ENCODE measurements at regions not wholly inside any gene's neighbourhood (a gene's known extent, or its start where the extent isn't known, plus 50 kb on each side); places are given as distances from the start of the nearest gene placed in this dataset.

- intact Hi-C loops (cut with micrococcal nuclease) = no loop called here
Observed at GRCh38 chr9:89822996-89823395, 218.2 kb downstream of the GADD45G start.

DNA sequence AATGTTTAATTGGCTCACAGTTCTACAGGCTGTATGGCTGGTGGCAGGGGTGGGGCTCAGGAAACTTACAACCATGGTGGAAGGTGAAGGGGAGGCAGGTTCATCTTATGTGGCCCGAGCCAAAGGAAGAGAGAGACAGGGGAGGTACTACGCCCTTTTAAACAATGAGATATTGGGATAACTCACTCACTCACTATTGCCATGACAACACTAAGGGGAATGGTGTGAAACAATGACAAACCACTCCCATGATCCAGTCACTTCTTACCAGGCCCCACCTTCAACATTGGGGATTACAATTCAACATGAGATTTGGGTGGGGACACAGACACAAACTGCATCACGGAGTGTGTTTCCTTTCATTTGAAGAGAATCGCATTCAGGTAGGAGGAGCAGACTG, 220.9 kb downstream of the GADD45G start:
- intact Hi-C loops (cut with micrococcal nuclease) = no loop called here

DNA sequence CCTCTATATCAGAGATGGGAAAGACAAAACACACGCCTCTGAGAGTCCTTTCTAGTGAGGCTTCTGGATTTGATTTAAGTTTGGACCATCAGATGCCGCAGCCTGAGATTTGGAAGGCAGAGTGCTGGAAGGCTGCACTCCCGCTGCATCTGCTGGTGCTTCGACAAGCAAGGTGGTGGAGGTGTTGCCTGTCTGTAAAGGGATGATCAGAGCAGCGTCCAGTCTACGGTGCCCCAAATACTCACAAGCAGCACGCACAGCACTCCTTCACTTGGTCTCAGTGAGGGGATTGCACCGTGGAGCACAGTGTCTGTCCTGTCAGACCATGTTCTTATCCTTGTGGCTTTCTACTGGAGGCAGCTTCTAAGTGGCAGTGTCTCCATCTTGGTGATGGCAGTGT, 221.4 kb downstream of the GADD45G start:
- intact Hi-C loops (cut with micrococcal nuclease) = no loop called here

DNA sequence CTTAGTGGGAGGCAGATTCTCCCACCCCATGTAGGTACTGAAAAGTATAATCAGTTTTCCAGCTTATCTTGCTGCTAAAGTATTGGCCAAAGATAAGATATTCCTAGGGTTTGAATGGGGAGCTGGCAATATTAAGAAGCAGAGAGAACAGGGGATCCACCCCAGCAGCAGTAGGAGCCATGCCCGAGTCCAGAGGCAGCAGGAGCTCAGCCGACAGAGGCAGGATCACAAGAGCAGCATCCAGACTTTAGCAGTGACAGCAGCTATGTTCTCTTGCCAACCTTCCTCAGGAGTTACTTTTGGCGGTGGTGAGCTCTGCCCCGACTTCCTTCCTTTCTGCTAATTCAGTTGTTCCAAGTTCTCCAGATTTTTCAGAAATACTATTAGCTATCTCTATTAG, 224.5 kb downstream of the GADD45G start:
- intact Hi-C loops (cut with micrococcal nuclease) = loop anchor here (2.0 kb wide), 2 partner anchors 87 to 129 kb away; no protein-coding TSS in a partner anchor

DNA sequence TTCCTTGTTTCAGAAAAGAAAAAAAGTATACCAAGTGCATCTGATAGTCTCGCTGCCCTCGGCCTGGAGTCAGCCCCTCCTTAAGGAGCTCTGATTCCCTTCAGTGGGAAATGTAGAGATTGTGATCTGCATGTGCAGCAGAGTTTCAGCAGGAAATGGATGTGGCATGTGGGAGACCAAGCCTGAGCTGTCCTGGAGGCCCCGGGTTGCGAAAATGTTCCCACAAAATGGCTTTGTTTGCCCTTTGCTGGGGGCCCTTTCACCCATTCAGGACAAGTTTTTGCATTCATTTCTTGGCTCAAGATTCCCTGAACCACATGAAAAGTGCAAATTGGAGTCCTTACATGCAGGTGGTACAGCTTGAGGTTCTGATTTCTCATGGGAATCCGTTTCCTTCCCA, 230.9 kb downstream of the GADD45G start:
- intact Hi-C loops (cut with micrococcal nuclease) = no loop called here

- intact Hi-C loops (cut with micrococcal nuclease) = no loop called here
Observed at GRCh38 chr9:89837162-89837933, 232.5 kb downstream of the GADD45G start.

- intact Hi-C loops (cut with micrococcal nuclease) = no loop called here
Observed at GRCh38 chr9:89837934-89838310, 233.1 kb downstream of the GADD45G start.

DNA sequence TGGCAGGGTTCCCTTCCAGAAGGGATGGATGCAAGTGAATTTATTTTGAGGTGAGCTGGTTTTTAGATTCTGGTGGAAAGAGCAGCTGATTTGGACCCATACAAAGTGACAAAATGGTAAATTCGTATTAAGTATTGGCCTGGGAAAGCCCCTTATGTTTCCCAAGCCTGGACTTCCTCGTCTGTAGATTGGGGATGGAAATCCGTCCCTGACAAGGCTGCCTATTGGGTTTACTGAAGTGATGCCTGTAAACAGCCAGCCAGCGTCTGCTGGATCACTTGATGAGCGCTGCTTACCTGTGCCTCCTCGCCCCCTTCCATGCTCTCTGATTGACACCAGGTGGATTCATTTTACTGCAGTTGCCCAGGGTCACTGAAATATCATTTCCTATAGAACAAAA, 233.8 kb downstream of the GADD45G start:
- intact Hi-C loops (cut with micrococcal nuclease) = no loop called here

DNA sequence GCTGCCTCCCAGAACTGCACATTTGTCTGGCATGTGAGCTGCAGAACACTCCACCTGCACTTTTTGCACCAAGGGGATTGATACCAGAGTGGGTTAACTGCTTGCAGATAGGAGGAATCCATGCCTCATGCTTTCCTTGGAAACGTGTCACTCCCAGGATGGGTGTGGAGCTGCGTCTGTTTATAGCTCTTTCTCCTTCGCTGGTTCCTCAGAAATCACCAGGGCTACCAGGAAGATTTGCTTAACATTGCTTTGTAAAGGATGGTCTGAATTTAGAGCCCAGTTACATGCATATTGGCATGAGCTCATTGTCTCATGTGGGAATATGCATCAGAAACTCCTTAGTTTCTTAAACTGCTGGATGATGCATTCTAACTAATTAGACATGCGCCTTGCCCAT, 234.6 kb downstream of the GADD45G start:
- intact Hi-C loops (cut with micrococcal nuclease) = no loop called here

DNA sequence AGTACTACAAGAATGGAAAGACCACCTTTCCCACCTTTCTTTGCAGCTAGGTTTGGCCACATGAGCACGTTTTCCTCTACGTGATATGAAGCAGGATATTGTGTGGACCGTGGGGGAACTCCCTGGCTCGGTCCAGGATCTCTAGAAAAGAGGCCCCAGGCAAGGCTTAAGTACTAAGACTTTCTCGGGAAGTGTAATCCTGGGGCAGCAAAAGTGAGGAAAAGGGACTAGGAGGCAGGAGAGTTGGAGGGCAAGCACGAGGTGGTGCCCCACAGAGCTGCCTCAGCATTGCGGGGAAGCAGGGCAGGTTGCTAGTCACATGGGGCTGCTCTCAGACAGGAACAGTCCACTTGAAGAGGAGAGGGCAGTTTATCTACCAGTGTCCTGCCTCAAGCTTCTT, 235.1 kb downstream of the GADD45G start:
- intact Hi-C loops (cut with micrococcal nuclease) = no loop called here

DNA sequence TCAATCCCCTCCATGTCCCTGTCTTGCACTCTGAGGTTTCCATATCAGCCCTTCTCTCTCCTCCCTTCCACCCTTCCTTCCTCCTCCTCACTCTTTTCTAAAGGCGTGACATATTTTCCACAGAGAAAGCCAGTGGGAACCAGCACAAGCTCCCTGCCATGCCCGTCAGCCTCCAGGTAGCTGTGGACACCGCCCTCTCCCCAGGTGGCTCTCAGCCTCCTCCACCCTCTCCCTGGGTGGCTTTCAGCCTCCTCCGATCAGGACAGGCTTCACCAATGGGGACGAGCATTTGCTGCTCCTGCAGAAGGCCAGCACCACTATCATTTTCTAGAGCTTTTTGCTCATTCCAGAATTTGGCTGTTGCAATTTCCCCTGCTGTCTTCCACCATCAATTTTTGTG, 236.6 kb downstream of the GADD45G start:
- intact Hi-C loops (cut with micrococcal nuclease) = no loop called here

GRCh38 chr9:89842267-89842768, 237.5 kb downstream of the GADD45G start:
- intact Hi-C loops (cut with micrococcal nuclease) = no loop called here

GRCh38 chr9:89843074-89843473, 238.3 kb downstream of the GADD45G start:
- intact Hi-C loops (cut with micrococcal nuclease) = no loop called here

- intact Hi-C loops (cut with micrococcal nuclease) = no loop called here
Observed at GRCh38 chr9:89843591-89843990, 238.8 kb downstream of the GADD45G start.

DNA sequence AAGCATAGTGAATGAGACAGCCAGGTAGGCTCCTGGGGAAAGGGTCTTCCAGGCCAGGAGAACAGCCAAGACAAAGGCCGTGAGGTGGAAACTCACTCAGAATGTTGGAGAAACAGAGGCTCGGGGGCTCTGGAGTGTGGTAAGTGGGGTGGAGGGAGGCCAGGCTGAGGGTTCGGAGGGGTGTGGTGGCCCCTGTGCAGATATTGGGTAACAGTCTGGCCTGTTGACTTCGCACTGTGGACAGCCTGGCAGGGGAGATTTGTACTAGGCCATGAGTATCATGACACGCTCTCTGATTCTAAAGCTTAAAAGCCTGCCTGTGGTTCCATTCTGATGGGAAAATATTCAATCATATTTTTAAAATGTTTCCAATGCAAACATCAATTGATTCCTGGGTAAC, 239.3 kb downstream of the GADD45G start:
- intact Hi-C loops (cut with micrococcal nuclease) = no loop called here

DNA sequence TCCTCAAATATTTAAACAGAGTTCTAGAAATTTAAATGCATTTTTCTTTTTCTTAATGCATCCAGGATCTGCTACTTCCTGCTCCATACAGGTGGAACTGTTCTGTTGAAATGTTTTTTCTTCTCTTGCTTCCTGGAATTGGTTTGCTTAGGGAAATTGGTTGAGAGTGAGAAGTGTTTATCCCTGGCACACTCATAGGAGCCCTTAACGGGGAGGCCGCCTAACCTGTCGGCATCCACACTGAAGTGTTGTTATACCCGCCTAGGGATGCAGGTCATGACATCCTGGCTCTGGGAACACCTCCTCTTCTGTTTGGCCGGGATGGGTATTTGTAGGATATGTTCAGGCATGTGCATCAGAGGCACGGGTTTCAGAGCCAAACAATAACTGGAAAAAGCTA, 239.7 kb downstream of the GADD45G start:
- intact Hi-C loops (cut with micrococcal nuclease) = no loop called here

GRCh38 chr9:89845321-89845720, 240.5 kb downstream of the GADD45G start:
- intact Hi-C loops (cut with micrococcal nuclease) = no loop called here

GRCh38 chr9:89845862-89846261, 241.1 kb downstream of the GADD45G start:
- intact Hi-C loops (cut with micrococcal nuclease) = no loop called here

GRCh38 chr9:89848060-89849040, 243.5 kb downstream of the GADD45G start:
- intact Hi-C loops (cut with micrococcal nuclease) = no loop called here

DNA sequence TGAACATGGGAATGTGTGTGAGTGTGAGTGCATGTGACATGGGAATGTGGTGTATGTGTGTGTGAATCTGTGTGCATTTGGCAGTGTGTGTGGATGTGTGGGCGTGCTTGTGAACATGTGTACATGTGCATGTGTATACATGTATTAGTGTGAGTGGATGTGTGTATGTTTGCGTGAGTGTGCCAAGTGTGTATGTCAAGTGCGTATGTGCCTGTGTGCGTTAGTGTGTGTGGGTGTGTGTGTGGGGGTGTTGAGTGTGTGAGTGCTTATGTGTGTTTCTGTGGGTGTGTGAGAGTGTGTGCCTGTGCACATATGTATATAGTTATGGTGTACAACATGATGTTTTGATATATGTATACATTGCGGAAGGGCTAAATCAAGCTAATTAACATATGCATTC, 244.3 kb downstream of the GADD45G start:
- intact Hi-C loops (cut with micrococcal nuclease) = no loop called here

DNA sequence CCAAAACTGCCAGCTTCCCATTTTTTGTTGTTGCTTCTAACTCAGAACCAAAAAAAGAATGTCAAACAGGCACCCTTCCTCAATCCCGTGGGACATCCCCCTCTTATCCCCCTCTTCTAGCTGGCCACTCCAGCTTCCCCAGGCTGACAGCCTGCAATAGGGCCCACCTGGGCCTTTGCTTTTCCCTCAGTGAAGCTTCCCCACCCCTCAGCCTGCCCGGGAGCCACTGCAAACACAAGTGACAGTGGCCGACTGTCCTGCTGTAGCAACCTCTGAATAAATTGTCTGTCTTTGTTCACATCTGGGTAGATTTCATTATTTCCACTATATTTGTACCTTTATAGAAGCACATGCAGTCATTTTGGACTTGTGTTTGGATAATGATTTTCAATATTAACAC, 245.3 kb downstream of the GADD45G start:
- intact Hi-C loops (cut with micrococcal nuclease) = no loop called here

DNA sequence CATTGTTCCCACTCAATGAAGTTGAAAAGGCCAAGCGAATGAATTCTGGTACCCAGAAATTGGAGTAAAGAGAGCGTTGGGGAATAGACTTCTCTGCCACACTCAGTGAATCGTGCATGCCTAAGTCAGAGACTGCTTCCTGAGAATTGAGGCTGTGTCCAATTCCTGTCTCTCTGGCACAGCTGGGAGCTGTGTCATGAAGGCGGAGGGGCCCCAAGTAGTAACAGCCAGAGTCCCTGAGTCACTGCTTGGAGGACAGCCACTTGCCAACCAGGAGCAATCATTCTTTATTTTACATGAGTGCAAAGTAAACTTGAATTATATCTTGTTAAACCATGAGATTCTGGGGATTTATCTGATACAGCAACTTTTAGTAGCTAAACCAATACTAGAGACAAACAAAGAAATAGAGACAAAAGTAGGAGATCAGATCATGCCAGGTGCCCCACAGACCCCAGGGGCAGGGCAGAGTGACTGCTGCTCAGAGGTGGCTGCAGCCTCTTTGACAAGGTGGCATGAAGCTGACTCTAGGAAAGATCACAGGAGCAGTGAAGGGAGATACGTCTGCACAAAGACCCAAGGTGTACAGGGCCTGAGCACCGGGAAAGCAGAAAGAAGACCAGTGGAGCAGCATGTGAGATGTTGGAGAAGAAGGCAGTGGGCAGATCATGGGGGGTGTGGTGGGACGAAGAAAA, 246.0 kb downstream of the GADD45G start:
- intact Hi-C loops (cut with micrococcal nuclease) = no loop called here
